ENCODE measurements at regions not wholly inside any gene's neighbourhood (a gene's known extent, or its start where the extent isn't known, plus 50 kb on each side); places are given as distances from the start of the nearest gene placed in this dataset.

DNA sequence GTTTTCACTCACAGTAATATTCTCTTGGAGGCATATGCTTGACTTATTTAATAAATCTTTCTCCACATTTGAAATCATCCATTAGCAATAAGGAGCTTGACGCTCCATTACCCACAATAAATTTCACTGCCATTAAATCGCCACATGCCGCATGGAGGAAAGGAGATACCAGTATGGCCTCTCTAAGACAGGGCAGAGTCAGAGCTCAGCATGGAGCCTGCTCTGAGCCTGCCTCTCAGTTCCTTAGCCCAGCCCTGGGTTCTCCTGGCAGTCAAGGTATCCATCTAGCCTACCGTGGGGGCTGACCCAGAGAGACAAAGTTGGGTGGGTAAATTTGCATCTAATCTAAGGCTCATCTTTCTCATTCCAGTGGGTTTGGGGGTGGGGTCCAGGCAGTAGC lies 80.3 kb upstream of the CES5A start:
- Mint-ChIP-seq H3K36me3 (no peaks in the 10 kb centered on the region), H3K4me1 (no peaks in the 10 kb centered on the region)

DNA sequence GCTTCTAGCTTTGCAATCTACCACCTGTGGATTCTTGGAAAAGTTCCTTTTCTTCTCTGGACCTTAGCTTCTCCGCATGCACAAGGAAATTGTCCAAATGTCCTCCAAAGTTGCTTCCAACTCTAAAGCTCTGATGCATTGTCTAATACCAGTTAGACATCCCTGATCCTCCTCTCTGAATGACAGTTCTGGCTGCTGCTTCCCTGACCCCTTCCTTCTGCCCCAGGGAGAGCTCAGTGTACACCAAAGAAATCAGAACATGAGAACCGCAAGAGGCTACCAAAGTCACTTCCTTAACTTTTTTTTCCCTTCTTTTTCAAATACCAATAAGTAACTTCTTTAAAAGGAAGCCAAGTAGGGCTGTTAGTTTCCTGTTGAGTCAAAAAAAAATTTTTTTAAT lies 79.7 kb upstream of the CES5A start:
- Histone ChIP-seq H3K27ac (ENCODE audit: low read length) (no peak overlapping the region), H3K27me3 (ENCODE audit: control insufficient read depth, insufficient read depth, low read length) (peaks cover 3% of the 10 kb centered on the region), H3K4me3 (ENCODE audit: low read length) (no peak overlapping the region), H3K9me3 (ENCODE audit: control insufficient read depth, insufficient read depth, low read length) (no peaks in the 10 kb centered on the region), H3K4me1 (ENCODE audit: control insufficient read depth, insufficient read depth, low read length) (no peaks in the 10 kb centered on the region), H3K36me3 (ENCODE audit: control insufficient read depth, insufficient read depth, low read length) (no peaks in the 10 kb centered on the region)
- Mint-ChIP-seq H3K27ac (no peak overlapping the region), H3K9me3 (peaks cover 0 to 2% of the 10 kb centered on the region in 2 donors), H3K4me1 (no peaks in the 10 kb centered on the region), H3K4me3 (no peak overlapping the region), H3K27me3 (ENCODE audit: low read depth in 2 of 2) (peaks cover 15 to 61% of the 10 kb centered on the region in 2 donors), H3K36me3 (no peaks in the 10 kb centered on the region)
- WGBS (ENCODE audit: insufficient coverage): 47% methylated on average over 2 of the region's 2 CpGs
- ATAC-seq (no peak), DNase-seq (no peak)
- intact Hi-C loops (cut with micrococcal nuclease): no loop called here
- TF ChIP-seq, protein P1, sequence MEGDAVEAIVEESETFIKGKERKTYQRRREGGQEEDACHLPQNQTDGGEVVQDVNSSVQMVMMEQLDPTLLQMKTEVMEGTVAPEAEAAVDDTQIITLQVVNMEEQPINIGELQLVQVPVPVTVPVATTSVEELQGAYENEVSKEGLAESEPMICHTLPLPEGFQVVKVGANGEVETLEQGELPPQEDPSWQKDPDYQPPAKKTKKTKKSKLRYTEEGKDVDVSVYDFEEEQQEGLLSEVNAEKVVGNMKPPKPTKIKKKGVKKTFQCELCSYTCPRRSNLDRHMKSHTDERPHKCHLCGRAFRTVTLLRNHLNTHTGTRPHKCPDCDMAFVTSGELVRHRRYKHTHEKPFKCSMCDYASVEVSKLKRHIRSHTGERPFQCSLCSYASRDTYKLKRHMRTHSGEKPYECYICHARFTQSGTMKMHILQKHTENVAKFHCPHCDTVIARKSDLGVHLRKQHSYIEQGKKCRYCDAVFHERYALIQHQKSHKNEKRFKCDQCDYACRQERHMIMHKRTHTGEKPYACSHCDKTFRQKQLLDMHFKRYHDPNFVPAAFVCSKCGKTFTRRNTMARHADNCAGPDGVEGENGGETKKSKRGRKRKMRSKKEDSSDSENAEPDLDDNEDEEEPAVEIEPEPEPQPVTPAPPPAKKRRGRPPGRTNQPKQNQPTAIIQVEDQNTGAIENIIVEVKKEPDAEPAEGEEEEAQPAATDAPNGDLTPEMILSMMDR (IDR thresholded peaks at IDR 0.05): no peak

More for the DNA sequence above, 80.3 kb upstream of the CES5A start:
- H3K4me3 ChIP-seq (ENCODE audit: low read length): no peak overlapping the region
- H3K4me3 Mint-ChIP-seq: no peak overlapping the region
- H3K36me3 ChIP-seq (ENCODE audit: control insufficient read depth, insufficient read depth, low read length): no peaks in the 10 kb centered on the region
- no peaks in the 10 kb centered on the region for H3K9me3 ChIP-seq (ENCODE audit: control insufficient read depth, insufficient read depth, low read length)
- WGBS (ENCODE audit: insufficient coverage): 66% methylated on average over 3 of the region's 4 CpGs
- DNase-seq (no peak), ATAC-seq (no peak)
- no peak overlapping the region for H3K27ac ChIP-seq (ENCODE audit: low read length)
- no peak overlapping the region for H3K27ac Mint-ChIP-seq
- peaks cover 3% of the 10 kb centered on the region for H3K27me3 ChIP-seq (ENCODE audit: control insufficient read depth, insufficient read depth, low read length)
- peaks cover 0 to 2% of the 10 kb centered on the region in 2 donors for H3K9me3 Mint-ChIP-seq
- no peaks in the 10 kb centered on the region for H3K4me1 ChIP-seq (ENCODE audit: control insufficient read depth, insufficient read depth, low read length)
- intact Hi-C loops (cut with micrococcal nuclease): no loop called here
- peaks cover 13 to 56% of the 10 kb centered on the region in 2 donors for H3K27me3 Mint-ChIP-seq (ENCODE audit: low read depth in 2 of 2)
- TF ChIP-seq, protein P1 (IDR thresholded peaks at IDR 0.05): no peak

DNA sequence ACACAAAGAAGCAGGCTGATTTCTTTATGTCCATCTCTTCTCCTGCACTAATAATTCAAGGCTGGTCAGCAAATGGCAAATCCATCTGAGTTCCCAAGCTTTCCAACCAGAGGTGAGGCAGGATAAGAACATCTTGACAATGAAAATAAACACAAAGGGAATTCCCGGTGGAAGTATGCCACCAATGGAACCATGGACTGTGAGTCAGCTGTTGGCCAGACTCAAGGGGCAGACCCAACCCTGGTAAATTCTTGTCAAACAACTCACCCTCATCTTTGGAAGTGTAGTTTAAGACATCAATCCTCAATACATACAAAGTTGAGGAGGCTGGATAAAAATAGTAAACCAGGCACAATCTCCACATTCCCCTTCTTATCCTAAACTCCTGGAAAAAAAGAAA lies 74.3 kb upstream of the CES5A start:
- no peaks in the 10 kb centered on the region for H3K4me1 ChIP-seq (ENCODE audit: control insufficient read depth, insufficient read depth, low read length)
- no peak for ATAC-seq
- no peaks in the 10 kb centered on the region for H3K9me3 Mint-ChIP-seq
- no peak for DNase-seq
- TF ChIP-seq, protein P1 (IDR thresholded peaks at IDR 0.05): no peak
- H3K4me3 Mint-ChIP-seq: no peak overlapping the region
- H3K36me3 Mint-ChIP-seq: no peaks in the 10 kb centered on the region
- 92% methylated on average over 1 of the region's 1 CpG for WGBS (ENCODE audit: insufficient coverage)
- peaks cover 24 to 66% of the 10 kb centered on the region in 2 donors for H3K27me3 Mint-ChIP-seq (ENCODE audit: low read depth in 2 of 2)
- H3K36me3 ChIP-seq (ENCODE audit: control insufficient read depth, insufficient read depth, low read length): no peaks in the 10 kb centered on the region
- intact Hi-C loops (cut with micrococcal nuclease): loop anchor here (5.0 kb wide), 1 partner anchor 753 kb away; no protein-coding TSS in a partner anchor
- peaks cover 3% of the 10 kb centered on the region for H3K27me3 ChIP-seq (ENCODE audit: control insufficient read depth, insufficient read depth, low read length)
- H3K4me3 ChIP-seq (ENCODE audit: low read length): no peak overlapping the region
- no peaks in the 10 kb centered on the region for H3K4me1 Mint-ChIP-seq
- no peak overlapping the region for H3K27ac ChIP-seq (ENCODE audit: low read length)
- no peak overlapping the region for H3K27ac Mint-ChIP-seq
- no peaks in the 10 kb centered on the region for H3K9me3 ChIP-seq (ENCODE audit: control insufficient read depth, insufficient read depth, low read length)

DNA sequence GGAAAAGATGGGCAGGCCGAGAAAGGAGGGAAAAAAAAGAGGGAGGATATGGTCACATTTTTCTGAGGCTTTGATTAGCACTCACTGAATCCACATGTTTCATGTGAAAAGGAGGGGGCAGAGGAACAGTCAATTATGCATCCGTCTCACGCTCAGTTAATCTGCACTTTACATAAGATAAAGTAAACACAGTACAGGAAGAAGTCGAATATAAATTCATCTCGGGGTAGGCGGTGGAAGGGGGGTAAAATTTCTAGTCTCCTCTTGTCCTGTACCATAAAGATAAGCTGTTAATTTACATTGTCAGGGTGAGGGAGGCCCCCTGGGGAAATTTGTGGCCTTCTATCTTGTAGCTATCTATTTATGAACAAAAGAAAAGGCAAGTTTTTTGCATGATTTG lies 73.1 kb upstream of the CES5A start:
- Mint-ChIP-seq H3K27me3 (ENCODE audit: low read depth in 2 of 2) (peaks cover 24 to 64% of the 10 kb centered on the region in 2 donors), H3K27ac (no peak overlapping the region), H3K4me3 (no peak overlapping the region), H3K9me3 (no peaks in the 10 kb centered on the region), H3K4me1 (no peaks in the 10 kb centered on the region), H3K36me3 (no peaks in the 10 kb centered on the region)
- no peak overlapping the region for H3K4me3 ChIP-seq (ENCODE audit: low read length)
- intact Hi-C loops (cut with micrococcal nuclease): loop anchor here (5.0 kb wide), 1 partner anchor 754 kb away; no protein-coding TSS in a partner anchor
- TF ChIP-seq, protein P1 (IDR thresholded peaks at IDR 0.05): no peak
- H3K27me3 ChIP-seq (ENCODE audit: control insufficient read depth, insufficient read depth, low read length): peaks cover 3% of the 10 kb centered on the region
- H3K9me3 ChIP-seq (ENCODE audit: control insufficient read depth, insufficient read depth, low read length): no peaks in the 10 kb centered on the region
- WGBS (ENCODE audit: insufficient coverage): 33% methylated on average over 1 of the region's 6 CpGs
- no peak overlapping the region for H3K27ac ChIP-seq (ENCODE audit: low read length)
- H3K36me3 ChIP-seq (ENCODE audit: control insufficient read depth, insufficient read depth, low read length): no peaks in the 10 kb centered on the region
- no peaks in the 10 kb centered on the region for H3K4me1 ChIP-seq (ENCODE audit: control insufficient read depth, insufficient read depth, low read length)
- ATAC-seq (no peak), DNase-seq (no peak)
